NCI-H2171 (cell line): ENCODE measurements at regions not wholly inside any gene's neighbourhood (a gene's known extent, or its start where the extent isn't known, plus 50 kb on each side); places are given as distances from the start of the nearest gene placed in this dataset.

Source experiments
- DNase-seq: peaks from one replicate; lab custom pipeline; 2025; lab: John Stamatoyannopoulos, UW

DNA sequence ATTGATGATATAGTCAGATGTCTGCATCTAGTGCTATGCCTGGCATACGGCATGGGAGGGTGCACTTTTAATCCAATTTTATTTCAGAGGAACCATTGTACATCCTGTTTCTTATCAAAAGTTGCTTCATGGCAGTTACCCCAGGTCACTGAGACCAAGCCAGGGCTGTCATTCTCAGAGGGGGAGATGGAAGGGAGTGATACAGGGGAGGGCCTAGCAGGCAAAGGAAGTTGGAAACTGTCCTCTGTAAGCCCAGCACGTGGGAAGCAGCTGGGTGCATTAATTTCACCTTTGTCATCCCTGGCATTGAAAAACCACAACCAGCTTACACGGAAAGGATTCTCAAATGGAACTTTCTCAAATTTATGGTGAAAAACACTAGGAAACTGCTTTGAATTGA is 458.7 kb upstream of the ADAMTS5 start:
- DNase-seq = no peak

DNA sequence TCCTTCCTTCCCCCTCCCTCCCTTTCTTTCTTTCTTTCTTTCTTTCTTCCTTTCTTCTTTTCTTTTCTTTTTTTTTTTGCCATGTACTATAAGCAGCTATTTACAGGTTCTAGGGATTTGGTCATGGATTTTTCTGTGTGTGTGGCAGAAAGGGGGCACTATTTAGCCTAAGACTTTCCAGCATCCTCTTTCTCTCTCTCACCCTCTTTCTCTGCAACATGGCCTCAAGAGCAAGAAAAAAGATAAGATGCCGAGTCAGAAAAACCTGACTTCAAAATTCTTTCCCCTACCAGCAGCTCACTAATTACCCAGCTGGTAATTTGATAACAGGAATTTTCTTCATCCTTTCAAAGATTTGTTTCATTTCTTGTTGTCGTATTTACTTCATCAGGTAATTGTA is 458.3 kb upstream of the ADAMTS5 start:
- DNase-seq = no peak

DNA sequence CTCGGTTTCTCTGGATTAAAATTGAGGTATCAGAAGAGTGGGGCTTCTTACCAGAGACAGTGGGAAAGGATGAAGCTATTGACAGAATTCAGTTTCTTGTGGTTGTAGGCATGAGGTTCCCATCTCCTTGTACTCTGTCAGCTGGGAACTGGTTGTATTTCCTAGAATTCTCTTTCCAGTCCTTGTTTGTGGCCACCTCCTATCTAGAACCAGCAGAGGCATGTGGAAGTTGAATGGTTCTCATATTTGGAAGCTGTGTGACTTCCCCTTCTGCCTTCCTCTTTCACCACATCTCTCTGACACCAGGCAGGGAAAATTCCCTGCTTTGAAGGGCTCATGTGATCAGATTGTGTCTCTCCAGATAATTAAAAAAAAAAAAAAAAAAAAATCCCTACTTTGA is 457.7 kb upstream of the ADAMTS5 start:
- DNase-seq = no peak

DNA sequence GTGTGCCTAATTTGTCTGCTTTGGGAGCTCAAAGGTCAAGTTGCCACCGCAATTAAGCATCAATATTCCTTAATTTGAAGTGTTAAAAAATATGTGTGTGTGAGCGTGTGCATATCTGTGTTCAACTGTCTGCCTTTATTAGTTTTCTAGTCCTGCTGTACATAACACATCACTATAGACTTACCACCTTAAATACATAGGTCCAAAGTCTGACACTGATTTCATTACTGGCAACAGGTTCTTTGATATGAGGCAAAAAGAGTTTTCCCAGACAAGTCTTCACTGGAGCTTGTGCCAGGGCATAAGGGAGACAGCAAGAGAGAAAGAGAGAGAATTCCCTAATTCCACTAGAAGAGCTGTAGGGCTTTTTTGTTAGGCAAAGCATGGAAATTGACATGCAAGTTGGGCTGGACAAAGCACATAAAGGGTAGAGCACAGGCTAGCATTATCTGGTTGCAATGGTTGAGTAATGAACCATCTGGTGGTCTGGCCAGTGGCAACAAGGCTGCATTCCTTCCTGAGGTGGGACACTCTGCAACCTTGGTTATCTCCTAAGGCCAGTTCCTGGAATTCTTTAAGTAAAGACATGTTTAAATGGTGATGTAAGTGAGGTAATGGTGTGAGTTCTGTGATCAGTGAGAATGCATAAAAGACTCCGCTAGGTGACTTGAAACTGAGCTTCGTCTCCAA is 457.2 kb upstream of the ADAMTS5 start:
- no peak for DNase-seq

- no peak for DNase-seq
Observed at GRCh38 chr21:27423038-27423437, 456.1 kb upstream of the ADAMTS5 start.

DNA sequence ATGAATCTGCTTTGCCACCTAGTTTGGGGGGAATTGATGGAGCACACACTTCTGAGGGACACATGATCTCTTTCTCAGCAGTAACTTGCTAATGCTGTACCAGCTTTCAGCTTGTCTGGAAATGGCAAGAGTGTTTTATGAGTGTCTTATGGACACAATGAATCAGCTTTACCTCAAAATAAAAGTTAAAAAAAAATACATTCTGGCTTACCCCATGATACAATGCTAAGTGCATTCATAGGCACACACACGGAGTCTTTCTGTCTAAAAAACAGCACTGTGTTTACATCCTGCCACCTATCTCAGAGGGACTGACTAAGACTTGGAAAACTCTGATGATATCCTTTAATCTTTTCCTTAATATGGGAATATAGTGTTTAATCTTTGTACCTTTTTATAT is 455.5 kb upstream of the ADAMTS5 start:
- DNase-seq = no peak

DNA sequence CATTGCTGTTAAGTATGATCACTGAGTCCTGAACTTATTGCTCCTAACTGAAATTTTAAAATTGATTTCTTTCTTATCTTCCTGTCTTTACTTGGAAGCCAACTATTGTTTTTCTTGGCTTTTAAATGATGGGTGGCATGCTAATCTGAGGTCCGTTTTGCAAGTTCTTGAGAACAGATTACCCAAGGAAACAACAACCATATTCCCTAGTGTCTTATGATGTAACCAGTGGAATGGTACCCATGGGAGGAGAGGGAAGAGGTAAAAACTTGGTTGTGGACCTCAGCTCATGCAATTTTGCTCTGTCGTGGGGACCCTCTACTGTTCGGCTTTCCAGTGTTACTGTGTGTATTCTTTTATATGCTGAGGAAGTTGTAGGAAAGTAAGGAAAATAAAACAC is 454.8 kb upstream of the ADAMTS5 start:
- DNase-seq = no peak

DNA sequence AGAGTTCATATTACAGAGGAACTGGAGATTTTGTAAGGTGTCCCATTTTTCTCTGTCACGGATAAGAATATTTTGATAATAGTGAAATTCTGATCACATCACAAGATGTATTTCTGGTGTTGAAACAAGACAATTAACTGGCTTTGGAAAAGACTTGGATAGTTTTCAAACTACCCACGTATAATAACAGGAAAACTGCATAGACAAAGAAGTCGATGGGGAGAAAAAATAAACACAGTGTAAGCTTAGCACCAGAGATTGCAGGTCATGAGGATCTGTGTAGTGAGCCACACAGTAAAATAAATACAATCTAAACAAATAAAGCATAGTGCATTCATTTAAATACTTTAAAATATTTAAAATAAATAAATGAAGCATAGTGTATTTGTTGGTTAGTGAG is 452.3 kb upstream of the ADAMTS5 start:
- no peak for DNase-seq

DNA sequence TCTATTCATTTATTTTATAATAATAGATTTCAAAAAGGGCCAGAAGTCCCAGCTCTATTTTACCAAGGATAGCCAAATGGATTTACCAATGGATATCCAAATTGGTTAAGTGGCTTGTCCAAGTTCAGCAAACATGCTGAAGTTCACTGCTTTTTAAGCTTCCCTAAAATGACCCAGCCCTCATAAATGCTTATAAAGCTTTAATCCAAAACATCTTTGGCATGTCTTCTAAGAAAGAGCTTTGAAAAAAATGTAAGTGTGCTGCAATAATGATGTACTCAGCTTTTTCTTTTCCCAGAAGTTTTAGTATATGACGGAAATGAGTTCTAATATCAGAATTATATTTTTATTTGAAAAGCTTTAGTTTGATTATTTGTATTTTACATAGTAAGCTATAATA is 451.5 kb upstream of the ADAMTS5 start:
- DNase-seq = no peak

GRCh38 chr21:27412530-27412929 is 445.6 kb upstream of the ADAMTS5 start:
- no peak for DNase-seq

GRCh38 chr21:27408826-27409225 is 441.9 kb upstream of the ADAMTS5 start:
- no peak for DNase-seq

DNA sequence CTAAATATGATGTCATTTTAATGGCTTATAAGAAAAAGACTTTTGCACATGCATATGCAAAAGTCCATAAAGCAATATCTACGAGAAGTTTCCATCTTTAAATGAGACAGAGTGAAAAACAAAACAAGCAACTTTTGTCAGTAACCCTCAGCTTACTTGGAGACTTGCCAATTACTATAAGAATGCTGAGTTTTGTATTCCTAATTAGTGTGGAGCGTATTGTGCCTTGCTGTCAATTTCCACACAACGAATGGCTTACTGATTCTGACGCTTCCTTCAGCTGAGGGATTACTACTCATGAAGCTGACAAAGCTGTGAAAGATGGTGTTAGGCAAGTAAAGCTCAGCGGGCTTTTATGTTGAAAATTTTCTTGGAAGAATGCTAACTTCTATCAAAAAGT is 440.4 kb upstream of the ADAMTS5 start:
- DNase-seq = no peak

- no peak for DNase-seq
Observed at GRCh38 chr21:27406300-27407009, 439.6 kb upstream of the ADAMTS5 start.

GRCh38 chr21:27403011-27403410 is 436.1 kb upstream of the ADAMTS5 start:
- no peak for DNase-seq

DNA sequence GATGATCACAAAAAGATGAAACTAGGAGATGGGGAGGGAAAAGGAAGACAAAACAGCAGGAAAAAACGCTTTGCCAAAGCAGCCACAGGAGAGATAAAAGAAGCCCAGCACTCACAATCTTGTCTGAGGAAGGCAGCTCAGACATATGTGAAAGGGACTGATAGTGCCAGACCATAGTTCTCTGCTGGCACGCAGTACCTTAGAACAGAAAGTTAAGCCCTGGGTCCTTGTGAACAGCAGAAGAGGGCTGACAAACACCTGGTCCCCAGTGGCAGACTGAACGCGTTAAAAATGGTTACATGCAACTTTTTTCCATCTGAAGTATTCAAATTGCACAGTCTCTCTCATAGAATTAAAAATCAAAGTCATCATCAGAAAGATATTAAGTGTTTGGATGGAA is 433.2 kb upstream of the ADAMTS5 start:
- no peak for DNase-seq

GRCh38 chr21:27397578-27397977 is 430.7 kb upstream of the ADAMTS5 start:
- DNase-seq = no peak

DNA sequence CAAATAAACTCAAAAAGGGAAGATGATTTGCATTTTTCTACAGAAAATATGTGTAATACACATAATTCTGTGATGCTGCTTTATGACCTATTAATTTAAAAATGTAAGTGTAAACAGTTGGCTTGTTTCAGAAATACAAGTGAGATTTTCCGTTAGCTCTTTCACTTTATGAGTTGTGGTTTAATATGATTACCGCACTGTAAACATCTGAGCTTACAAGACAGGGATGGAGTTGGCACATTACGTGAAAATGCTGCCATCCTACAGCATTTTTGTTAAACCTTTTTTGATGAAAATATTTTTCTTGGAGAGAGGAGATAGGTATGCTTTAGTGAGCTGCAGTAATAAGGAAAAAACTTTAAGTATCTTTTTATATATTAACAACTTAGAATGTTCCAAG is 426.8 kb upstream of the ADAMTS5 start:
- no peak for DNase-seq

DNA sequence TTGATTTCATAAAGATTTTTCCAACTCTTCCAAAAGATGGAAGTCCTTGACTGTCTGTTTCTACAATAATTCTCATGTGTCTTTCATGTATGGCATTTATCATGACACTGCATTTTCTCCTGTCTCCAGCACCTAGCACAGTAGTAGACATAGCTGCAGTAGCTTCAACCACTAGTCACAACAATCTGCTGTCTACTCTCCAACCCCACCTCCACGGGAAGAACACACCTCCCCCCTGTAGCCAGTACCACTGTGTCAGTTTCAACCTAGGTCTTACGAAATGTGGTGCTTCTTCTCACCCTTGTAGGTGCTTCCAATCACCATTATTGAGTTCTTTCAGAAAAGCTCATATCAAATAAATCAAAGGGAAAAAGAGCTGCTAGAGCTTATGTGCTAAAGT is 425.1 kb upstream of the ADAMTS5 start:
- DNase-seq = no peak

DNA sequence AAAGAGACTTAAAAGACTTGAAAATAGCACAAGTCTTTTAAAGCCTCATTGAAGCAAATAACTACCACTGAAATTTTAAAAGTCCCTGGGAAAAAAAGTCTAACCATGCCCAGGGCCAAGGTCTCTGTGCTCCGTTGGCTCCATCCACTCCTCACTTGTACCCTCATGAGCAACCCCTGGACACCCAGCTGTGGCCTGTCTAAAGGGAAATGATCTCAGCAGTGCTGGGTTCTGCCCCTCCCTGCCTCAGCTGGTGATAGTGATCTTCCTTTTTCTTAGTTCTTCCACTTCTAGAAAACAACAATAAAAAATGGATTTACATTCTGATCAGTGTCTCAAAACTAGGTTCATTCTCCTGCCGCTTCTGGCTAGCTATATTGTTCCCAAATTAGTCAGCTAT is 423.5 kb upstream of the ADAMTS5 start:
- no peak for DNase-seq

- DNase-seq = no peak
Observed at GRCh38 chr21:27388825-27389224, 421.9 kb upstream of the ADAMTS5 start.

DNA sequence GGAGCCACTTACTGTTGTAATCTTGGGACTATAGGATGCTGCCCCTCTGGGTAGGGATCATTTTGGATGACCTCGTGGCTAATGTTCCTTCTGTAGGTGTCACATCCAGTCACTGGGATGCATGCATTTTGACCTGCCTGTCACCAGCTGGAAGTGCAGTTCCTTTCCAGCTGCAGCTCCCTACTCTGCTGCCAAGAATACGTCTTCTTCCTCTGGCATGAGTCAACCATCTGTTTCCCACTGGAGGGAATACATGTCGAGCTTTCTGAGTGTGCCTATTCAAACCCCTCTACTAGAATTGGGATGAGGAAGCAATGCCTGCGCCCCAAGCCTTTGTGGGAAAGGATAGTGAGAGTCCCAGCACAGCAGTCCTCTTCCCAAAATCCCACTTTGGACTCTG is 415.5 kb upstream of the ADAMTS5 start:
- no peak for DNase-seq

GRCh38 chr21:27380303-27380702 is 413.4 kb upstream of the ADAMTS5 start:
- DNase-seq = no peak

- no peak for DNase-seq
Observed at GRCh38 chr21:27379354-27379753, 412.5 kb upstream of the ADAMTS5 start.

GRCh38 chr21:27372381-27372780 is 405.5 kb upstream of the ADAMTS5 start:
- DNase-seq = no peak
